K562 (cell line): ENCODE measurements at regions not wholly inside any gene's neighbourhood (a gene's known extent, or its start where the extent isn't known, plus 50 kb on each side); places are given as distances from the start of the nearest gene placed in this dataset.
A peak's percentile ranks its signal among the peaks of the same experiment; 100 is the strongest.

ENCODE experiments used
- ARID3B ChIP-seq: fragments of 250-450 bp; sonication (Bioruptor Pico); IDR thresholded peaks from 2 replicates; pipeline ENCODE4 v1.4.0; 2020; ENCODE audit warnings: borderline replicate concordance
- CHD1 ChIP-seq: fragments of 200-600 bp; sonication (generic); IDR thresholded peaks from one replicate; pipeline ENCODE4 v1.6.1; 2012; ENCODE audit warnings: mild to moderate bottlenecking, moderate library complexity, low read length, inconsistent platforms
- CREB3 ChIP-seq: fragments of 450-650 bp; conservative IDR thresholded peaks from 2 replicates; pipeline ENCODE4 v1.6.1; 2016; ENCODE audit warnings: missing genetic modification characterization, low read depth, mild to moderate bottlenecking, missing compliant biosample characterization, moderate library complexity
- HEY1 ChIP-seq: fragments of 250-450 bp; sonication (Bioruptor Pico); IDR thresholded peaks from 2 replicates; pipeline ENCODE4 v1.5.0; 2020; ENCODE audit warnings: mild to moderate bottlenecking, moderate library complexity, borderline replicate concordance
- MBD2 ChIP-seq: sonication (generic); IDR thresholded peaks from 2 replicates; pipeline ENCODE4 v1.6.1; 2016; ENCODE audit warnings: low read depth, borderline replicate concordance
- MEF2D ChIP-seq: conservative IDR thresholded peaks from 2 replicates; pipeline ENCODE4 v1.6.1; 2016; ENCODE audit warnings: low read depth, missing genetic modification characterization, missing compliant biosample characterization
- NR2C1 ChIP-seq, 2 experiments: fragments of 450-650 bp; IDR thresholded peaks; 2 replicates each; pipeline ENCODE4 v1.6.1; 2017; ENCODE audit warnings: mild to moderate bottlenecking in 2 of 2, antibody characterized with exemption in 1 of 2, inconsistent platforms in 1 of 2, missing compliant biosample characterization in 1 of 2, missing genetic modification characterization in 1 of 2
- RBM22 ChIP-seq: fragments of 200-400 bp; formaldehyde crosslinking; IDR thresholded peaks from 2 replicates; pipeline ENCODE4 v1.6.1; 2018; ENCODE audit warnings: low read length, low read depth; ENCODE audit not compliant: poor library complexity, severe bottlenecking
- SAP30 ChIP-seq: fragments of 200-600 bp; sonication (generic); IDR thresholded peaks from 2 replicates; pipeline ENCODE4 v1.6.1; 2012; ENCODE audit warnings: borderline replicate concordance, low read depth, mild to moderate bottlenecking, moderate library complexity, low read length, control low read depth, inconsistent platforms; ENCODE audit not compliant: insufficient read depth, poor library complexity, severe bottlenecking
- XRCC3 ChIP-seq: fragments of 450-650 bp; IDR thresholded peaks from 2 replicates; pipeline ENCODE4 v1.6.1; 2017; ENCODE audit warnings: mild to moderate bottlenecking, moderate library complexity
- TF ChIP-seq, protein P1 (sequence below): fragments of 200-800 bp; sonication (Bioruptor generic); IDR thresholded peaks from 2 replicates; pipeline ENCODE4 v1.6.1; 2016; ENCODE audit warnings: missing genetic modification characterization, missing compliant biosample characterization
- TF ChIP-seq, protein P2 (sequence below): fragments of 250-450 bp; sonication (Bioruptor Pico); IDR thresholded peaks from 2 replicates; pipeline ENCODE4 v1.8.0; 2021; ENCODE audit warnings: moderate library complexity, mild to moderate bottlenecking, inconsistent platforms
- TF ChIP-seq, protein P3 (sequence below): fragments of 250-450 bp; sonication (Bioruptor Pico); IDR thresholded peaks from 2 replicates; pipeline ENCODE4 v1.5.0; 2020; ENCODE audit warnings: mild to moderate bottlenecking
- TF ChIP-seq, protein P4 (sequence below): sonication (generic); formaldehyde crosslinking; IDR thresholded peaks from 2 replicates; pipeline ENCODE4 v1.8.0; 2022; ENCODE audit warnings: mild to moderate bottlenecking, missing genetic modification reagents

- TF ChIP-seq, protein P1, sequence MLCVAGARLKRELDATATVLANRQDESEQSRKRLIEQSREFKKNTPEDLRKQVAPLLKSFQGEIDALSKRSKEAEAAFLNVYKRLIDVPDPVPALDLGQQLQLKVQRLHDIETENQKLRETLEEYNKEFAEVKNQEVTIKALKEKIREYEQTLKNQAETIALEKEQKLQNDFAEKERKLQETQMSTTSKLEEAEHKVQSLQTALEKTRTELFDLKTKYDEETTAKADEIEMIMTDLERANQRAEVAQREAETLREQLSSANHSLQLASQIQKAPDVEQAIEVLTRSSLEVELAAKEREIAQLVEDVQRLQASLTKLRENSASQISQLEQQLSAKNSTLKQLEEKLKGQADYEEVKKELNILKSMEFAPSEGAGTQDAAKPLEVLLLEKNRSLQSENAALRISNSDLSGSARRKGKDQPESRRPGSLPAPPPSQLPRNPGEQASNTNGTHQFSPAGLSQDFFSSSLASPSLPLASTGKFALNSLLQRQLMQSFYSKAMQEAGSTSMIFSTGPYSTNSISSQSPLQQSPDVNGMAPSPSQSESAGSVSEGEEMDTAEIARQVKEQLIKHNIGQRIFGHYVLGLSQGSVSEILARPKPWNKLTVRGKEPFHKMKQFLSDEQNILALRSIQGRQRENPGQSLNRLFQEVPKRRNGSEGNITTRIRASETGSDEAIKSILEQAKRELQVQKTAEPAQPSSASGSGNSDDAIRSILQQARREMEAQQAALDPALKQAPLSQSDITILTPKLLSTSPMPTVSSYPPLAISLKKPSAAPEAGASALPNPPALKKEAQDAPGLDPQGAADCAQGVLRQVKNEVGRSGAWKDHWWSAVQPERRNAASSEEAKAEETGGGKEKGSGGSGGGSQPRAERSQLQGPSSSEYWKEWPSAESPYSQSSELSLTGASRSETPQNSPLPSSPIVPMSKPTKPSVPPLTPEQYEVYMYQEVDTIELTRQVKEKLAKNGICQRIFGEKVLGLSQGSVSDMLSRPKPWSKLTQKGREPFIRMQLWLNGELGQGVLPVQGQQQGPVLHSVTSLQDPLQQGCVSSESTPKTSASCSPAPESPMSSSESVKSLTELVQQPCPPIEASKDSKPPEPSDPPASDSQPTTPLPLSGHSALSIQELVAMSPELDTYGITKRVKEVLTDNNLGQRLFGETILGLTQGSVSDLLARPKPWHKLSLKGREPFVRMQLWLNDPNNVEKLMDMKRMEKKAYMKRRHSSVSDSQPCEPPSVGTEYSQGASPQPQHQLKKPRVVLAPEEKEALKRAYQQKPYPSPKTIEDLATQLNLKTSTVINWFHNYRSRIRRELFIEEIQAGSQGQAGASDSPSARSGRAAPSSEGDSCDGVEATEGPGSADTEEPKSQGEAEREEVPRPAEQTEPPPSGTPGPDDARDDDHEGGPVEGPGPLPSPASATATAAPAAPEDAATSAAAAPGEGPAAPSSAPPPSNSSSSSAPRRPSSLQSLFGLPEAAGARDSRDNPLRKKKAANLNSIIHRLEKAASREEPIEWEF (CRISPR knock-in tag): 0 out of 2 replicates have a peak, but pooled peaks have one; percentile 39
- TF ChIP-seq CHD1 (no peak), MBD2 (no peak), XRCC3 (no peak), RBM22 (no peak), ARID3B (CRISPR knock-in tag) (no peak), SAP30 (no peak), NR2C1 (IDR thresholded peaks at IDR 0.05) (no peak), NR2C1 (tag; IDR thresholded peaks at IDR 0.05) (peak; percentile 23; the same call in 1 of the 2 replicates), HEY1 (CRISPR knock-in tag) (no peak), MEF2D (0 out of 2 replicates have a peak, but pooled peaks have one; percentile 15), CREB3 (peak; percentile 59; the same call in 1 of the 2 replicates)
- TF ChIP-seq, protein P2, sequence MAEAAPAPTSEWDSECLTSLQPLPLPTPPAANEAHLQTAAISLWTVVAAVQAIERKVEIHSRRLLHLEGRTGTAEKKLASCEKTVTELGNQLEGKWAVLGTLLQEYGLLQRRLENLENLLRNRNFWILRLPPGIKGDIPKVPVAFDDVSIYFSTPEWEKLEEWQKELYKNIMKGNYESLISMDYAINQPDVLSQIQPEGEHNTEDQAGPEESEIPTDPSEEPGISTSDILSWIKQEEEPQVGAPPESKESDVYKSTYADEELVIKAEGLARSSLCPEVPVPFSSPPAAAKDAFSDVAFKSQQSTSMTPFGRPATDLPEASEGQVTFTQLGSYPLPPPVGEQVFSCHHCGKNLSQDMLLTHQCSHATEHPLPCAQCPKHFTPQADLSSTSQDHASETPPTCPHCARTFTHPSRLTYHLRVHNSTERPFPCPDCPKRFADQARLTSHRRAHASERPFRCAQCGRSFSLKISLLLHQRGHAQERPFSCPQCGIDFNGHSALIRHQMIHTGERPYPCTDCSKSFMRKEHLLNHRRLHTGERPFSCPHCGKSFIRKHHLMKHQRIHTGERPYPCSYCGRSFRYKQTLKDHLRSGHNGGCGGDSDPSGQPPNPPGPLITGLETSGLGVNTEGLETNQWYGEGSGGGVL (CRISPR knock-in tag): no peak
- TF ChIP-seq, protein P3, sequence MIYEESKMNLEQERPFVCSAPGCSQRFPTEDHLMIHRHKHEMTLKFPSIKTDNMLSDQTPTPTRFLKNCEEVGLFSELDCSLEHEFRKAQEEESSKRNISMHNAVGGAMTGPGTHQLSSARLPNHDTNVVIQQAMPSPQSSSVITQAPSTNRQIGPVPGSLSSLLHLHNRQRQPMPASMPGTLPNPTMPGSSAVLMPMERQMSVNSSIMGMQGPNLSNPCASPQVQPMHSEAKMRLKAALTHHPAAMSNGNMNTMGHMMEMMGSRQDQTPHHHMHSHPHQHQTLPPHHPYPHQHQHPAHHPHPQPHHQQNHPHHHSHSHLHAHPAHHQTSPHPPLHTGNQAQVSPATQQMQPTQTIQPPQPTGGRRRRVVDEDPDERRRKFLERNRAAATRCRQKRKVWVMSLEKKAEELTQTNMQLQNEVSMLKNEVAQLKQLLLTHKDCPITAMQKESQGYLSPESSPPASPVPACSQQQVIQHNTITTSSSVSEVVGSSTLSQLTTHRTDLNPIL (CRISPR knock-in tag): peak; percentile 67; the same call in 1 of the 2 replicates
- TF ChIP-seq, protein P4, sequence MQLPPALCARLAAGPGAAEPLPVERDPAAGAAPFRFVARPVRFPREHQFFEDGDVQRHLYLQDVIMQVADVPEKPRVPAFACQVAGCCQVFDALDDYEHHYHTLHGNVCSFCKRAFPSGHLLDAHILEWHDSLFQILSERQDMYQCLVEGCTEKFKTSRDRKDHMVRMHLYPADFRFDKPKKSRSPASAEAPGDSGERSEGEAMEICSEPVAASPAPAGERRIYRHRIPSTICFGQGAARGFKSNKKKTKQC (CRISPR knock-in tag): no peak
These were observed 323.7 kb upstream of the FAM78B start (continued) for GRCh38 chr1:166490437-166490991.
